HG02610 (cell line): ENCODE measurements at regions not wholly inside any gene's neighbourhood (a gene's known extent, or its start where the extent isn't known, plus 50 kb on each side); places are given as distances from the start of the nearest gene placed in this dataset.
"Not testable (repeated sequence)": the region's sequence is repeated elsewhere in the genome, so short reads cannot be mapped to it uniquely, and the experiment has no call there.

Experiments
- ATAC-seq: cut with Tn5 transposase; IDR thresholded peaks from one replicate; pipeline ENCODE4 v1.9.1; 2021; ENCODE audit warnings: mild to moderate bottlenecking, moderate library complexity; ENCODE audit not compliant: unreplicated experiment

DNA sequence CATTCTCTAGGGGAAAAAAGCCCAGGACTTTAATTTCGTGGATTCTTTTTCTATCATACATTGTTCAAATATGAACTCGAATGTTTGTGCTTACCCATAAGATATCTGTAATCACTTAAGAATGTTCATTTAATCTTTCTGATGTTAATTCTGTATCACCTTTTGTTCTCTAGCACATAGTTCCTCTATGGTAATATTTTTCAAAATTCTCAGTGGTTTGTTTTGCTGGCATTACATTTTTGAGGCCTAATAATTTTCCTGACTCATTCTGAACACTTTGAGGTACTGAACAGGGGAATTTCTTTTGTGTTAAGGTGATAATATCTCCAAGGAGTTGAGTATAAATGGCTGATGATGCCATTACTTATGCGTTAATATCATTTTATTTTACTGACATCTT lies 490.7 kb upstream of the PITX2 start:
- no peak for ATAC-seq

DNA sequence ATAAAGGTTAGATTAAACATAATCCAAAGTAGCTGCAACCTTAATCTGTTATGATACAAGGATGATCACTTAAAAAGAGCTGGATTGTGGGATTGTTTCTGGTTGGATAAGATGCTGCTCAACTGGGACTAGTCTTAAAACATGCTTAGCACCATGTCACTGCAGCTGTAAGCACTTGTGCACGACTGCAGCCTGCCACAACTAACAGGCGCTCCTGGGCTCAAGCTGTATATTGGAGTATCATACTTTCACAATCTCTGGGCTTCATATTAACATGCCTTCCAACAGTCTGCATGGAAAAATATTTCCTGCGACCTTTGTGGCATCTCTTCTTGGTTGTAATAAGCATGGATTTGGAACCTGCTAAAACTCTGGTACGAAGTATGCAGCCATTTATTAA lies 493.0 kb upstream of the PITX2 start:
- ATAC-seq = no peak

GRCh38 chr4:111120191-111120590 lies 497.3 kb upstream of the PITX2 start:
- ATAC-seq = no peak

DNA sequence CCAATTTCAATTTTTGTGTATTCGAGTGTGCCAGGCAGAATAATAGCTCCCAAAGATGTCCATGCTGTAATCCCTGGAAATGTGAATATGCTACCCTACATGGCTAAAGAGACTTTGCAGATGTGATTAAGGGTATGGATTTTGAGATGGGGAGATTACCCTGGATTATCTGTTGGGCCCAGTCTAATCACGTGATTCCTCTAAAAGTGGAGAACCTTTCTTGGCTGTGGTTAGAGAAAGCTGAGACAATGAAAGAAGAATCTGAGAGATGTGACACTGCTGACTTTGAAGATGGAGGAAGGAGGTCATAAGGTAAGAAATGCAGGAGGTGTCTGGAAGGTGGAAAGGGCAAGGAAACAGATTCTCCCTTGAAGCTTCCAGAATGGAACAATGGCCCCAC lies 503.5 kb upstream of the PITX2 start:
- ATAC-seq = no peak

DNA sequence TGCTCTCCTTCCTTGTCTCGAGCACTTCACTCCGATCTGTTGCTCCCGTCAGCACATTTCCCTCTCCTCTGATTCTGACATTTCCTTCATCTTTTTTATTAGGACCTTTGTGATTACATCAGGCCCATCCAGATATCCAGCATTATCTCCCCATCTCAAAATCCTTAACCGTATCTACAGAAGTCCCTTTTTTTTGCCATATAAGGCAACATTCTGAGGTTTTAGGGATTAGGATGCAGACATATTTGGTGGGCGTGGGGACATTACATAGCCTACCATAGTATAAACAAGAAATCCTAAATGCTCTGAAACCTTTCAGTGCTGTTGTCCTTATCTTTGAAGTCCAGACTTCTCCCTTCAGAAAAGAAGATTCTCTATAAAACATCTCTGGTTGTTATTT lies 505.0 kb upstream of the PITX2 start:
- no peak for ATAC-seq

- ATAC-seq = no peak
Observed at GRCh38 chr4:111128327-111128726, 505.4 kb upstream of the PITX2 start.

GRCh38 chr4:111136438-111136837 lies 513.6 kb upstream of the PITX2 start:
- no peak for ATAC-seq

GRCh38 chr4:111136967-111137366 lies 514.1 kb upstream of the PITX2 start:
- no peak for ATAC-seq

DNA sequence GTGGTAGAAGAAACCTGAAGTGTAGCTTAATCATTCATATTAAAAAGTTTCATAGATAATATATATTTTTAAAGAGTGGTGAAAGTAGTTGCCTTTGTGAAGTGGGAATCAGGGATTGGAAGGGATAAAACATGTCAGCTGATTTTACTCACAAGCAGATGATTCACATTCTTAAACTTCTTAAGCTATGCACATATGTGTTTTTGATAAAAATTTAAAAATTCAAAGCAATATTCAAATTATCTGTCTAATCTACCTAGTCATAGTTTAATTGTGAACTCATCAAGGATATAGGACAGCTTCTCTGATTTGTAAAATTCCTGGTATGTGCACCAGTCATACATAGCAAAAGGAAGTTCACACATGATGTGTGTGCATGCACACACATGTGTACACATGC lies 520.6 kb upstream of the PITX2 start:
- ATAC-seq = no peak

- no peak for ATAC-seq
Observed at GRCh38 chr4:111154934-111155333, 532.1 kb upstream of the PITX2 start.

DNA sequence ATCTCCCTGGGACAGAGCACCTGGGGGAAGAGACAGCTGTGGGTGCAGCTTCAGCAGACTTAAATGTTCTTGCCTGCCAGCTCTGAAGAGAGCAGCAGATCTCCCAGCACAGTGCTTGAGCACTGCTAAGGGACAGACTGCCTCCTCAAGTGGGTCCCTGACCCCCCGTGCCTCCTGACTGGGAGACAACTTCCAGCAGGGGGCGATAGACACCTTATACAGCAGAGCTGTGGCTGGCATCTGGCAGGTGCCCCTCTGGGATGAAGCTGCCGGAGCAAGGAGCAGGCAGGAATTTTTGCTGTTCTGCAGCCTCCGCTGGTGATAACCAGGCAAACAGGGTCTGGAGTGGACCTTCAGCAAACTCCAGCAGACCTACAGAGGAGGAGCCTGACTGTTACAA lies 541.7 kb upstream of the PITX2 start:
- ATAC-seq = not testable (repeated sequence)

DNA sequence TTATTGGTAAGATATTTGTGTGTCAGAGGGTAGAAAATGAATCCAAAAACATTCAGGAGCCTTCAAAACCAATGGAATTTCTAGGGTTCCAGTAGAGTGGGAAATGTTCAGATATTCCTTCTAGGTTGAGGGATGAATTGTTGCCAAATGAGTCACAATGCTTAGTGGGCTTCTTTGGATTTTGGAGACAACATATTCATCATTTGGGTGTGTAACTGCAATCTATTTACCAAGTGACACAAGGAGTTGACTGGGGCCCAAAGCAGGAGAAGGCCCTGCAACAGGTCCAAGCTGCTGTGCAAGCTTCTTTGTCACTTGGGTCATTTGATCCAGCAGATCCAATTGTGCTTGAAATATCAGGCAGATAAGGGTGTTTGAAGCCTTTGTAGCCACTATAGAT lies 551.5 kb upstream of the PITX2 start:
- no peak for ATAC-seq

GRCh38 chr4:111178231-111178630 lies 555.4 kb upstream of the PITX2 start:
- ATAC-seq = no peak

DNA sequence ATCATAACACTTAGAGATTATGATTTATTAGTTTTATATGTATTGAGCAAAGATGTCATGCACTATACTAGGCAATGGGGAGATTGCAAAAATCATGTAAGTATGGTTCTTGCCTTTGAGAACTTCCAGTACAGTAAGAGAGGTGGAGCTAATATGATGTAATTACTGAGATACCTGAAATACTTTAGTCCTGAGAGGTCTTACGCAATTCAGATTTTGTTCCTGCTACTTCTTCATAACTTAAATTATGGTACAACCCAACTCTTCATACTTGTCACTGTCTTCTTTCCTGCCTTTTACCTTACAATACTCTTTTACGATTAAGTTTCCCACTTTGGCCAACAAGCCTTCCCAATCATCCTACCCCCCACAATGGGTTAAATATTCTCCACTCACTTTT lies 564.2 kb upstream of the PITX2 start:
- ATAC-seq = no peak

DNA sequence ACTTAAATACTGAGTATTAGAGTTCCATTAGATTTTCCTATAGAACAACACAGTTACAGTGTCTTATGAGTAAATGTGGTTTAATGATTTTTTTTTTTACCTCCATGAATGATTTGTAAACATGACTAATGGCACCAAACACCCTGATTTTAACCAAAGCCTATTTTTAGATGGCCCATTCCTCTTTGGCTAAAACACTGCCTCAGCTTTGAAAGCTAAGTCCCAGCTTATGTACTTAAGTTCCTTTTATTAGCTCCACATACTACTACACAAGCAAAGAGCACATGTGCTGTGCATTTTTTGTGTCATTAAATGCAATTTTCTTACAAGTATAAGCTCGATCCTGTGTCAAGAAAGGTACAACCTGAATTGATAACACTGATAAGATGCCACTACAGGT lies 575.6 kb upstream of the PITX2 start:
- no peak for ATAC-seq

DNA sequence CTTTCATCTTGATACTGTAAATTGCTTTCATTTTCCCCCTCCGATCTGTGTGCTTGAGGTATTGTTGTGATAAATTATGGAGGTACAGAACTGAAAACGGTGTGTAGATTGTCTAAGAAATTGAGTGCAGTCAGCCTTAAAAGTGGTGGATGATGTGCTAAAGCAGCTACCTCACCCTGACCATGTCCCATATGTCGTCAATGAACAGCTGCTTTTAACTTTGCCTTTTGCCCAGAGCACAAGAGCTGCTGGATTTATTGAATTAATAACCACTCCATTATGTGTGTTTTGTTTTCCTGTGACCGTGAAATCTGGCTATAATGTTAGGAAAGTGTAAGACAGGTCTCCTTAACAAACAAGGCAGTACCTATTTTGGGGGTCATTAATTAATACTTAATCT lies 581.9 kb upstream of the PITX2 start:
- no peak for ATAC-seq

DNA sequence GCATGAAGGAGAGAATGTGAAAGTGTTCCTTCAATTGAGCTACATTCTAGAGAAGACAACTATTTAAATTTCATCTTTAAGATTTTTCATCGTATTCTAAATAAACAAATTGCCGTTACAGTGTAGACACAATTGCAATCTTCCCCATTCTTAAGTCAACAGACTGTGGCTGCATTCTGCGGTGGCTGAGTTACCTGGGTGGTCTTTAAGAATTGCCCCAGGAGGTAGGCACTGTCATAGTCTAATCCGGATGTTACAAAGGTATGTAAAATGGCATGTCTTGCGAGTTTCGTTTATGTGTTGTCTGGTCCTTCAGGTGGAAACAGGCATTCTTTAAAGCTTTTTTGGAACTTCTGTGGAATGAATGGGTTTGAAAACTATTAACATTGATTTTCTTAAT lies 586.1 kb upstream of the PITX2 start:
- ATAC-seq = no peak

- ATAC-seq = no peak
Observed at GRCh38 chr4:111209706-111210105, 586.8 kb upstream of the PITX2 start.

DNA sequence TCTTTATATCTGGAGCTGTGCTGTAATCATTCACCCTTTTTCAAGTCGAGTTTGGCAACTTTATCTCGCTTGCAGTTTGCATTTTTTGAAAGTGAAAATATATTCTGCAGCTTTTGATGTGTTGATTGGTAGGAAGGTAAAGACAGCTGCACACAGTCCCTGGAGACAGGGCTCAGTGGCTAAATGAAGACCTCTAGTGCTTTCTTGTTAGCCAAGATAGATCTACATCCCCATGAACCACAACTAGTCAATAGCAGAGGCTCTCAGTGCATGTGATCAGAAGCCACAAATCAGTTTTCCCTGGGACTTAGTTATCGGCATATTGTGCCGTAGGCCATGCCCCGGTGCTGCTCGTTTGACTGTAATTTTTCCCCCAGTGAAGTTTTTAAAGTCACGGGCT lies 587.7 kb upstream of the PITX2 start:
- ATAC-seq = no peak

- ATAC-seq = no peak
Observed at GRCh38 chr4:111213531-111213930, 590.7 kb upstream of the PITX2 start.

- no peak for ATAC-seq
Observed at GRCh38 chr4:111214371-111214770, 591.5 kb upstream of the PITX2 start.

DNA sequence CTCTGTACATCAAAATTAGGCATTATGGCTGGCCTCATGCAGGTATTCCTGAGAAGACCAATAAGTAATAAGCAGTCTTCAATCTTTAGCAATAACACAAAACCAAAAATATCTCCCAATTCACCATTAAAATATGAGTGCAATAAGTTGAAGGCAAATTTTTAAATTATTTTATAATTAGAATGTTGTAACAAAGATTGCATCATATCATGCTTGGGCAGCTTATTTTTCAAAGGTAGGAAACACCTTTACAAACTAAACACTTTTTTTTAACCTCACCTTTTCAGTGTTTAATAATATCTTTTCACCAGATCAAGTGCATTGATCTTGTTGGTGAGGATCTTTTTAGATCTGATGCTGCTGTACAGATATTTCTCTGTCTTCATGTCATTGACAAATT lies 592.9 kb upstream of the PITX2 start:
- no peak for ATAC-seq

- ATAC-seq = no peak
Observed at GRCh38 chr4:111216791-111217190, 593.9 kb upstream of the PITX2 start.

DNA sequence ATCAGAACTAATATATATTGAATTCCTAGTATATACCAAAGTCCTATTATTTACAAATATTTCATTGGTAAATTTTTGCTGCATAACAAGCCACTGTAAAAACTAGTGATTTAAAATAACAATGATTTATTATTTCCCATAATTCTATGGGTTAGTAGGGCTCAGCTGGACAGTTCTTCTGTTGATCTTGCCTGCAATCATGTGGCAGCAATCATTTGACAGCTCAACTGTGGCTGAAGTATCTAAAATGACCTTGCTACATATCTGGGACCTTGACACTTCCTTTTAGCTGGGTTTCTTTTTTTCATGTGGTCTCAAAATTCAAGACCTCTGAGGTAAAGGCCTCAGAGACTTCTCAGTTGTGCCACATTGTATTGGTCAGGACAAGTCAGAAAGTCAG lies 598.5 kb upstream of the PITX2 start:
- ATAC-seq = no peak
